Panc1 (cell line): ENCODE measurements at regions not wholly inside any gene's neighbourhood (a gene's known extent, or its start where the extent isn't known, plus 50 kb on each side); places are given as distances from the start of the nearest gene placed in this dataset.

ENCODE experiments used
- POLR2AphosphoS5 ChIP-seq: IDR thresholded peaks from 2 replicates; pipeline ENCODE4 v1.6.1; 2012; ENCODE audit warnings: mild to moderate bottlenecking, low read depth, low read length, moderate library complexity
- TF ChIP-seq, protein P1 (sequence below): fragments of 450-650 bp; IDR thresholded peaks from 2 replicates; pipeline ENCODE4 v1.5.1; 2017; ENCODE audit warnings: mild to moderate bottlenecking

DNA sequence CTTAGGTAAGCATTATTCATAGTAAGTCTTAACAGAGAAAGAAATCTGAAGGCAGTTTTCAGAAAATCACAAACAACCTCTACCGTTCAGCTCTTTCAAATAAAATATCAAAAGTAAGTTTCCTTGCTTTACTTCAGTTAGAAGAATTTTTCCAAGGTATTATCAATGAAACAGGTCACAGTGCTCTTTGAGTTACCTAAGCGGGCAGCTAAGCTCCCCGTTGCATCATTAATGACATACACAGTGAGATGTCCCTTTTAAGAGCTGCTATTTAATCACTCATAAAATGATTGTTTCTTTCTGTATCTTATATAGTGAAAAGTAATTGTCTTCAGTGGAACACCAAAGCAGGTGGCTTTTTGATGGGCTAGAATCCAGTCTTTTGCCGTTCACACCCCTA lies 86.2 kb upstream of the PIK3R1 start:
- TF ChIP-seq POLR2AphosphoS5, result no peak
- TF ChIP-seq, protein P1, sequence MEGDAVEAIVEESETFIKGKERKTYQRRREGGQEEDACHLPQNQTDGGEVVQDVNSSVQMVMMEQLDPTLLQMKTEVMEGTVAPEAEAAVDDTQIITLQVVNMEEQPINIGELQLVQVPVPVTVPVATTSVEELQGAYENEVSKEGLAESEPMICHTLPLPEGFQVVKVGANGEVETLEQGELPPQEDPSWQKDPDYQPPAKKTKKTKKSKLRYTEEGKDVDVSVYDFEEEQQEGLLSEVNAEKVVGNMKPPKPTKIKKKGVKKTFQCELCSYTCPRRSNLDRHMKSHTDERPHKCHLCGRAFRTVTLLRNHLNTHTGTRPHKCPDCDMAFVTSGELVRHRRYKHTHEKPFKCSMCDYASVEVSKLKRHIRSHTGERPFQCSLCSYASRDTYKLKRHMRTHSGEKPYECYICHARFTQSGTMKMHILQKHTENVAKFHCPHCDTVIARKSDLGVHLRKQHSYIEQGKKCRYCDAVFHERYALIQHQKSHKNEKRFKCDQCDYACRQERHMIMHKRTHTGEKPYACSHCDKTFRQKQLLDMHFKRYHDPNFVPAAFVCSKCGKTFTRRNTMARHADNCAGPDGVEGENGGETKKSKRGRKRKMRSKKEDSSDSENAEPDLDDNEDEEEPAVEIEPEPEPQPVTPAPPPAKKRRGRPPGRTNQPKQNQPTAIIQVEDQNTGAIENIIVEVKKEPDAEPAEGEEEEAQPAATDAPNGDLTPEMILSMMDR, result no peak
